ENCODE measurements at regions not wholly inside any gene's neighbourhood (a gene's known extent, or its start where the extent isn't known, plus 50 kb on each side); places are given as distances from the start of the nearest gene placed in this dataset.
A peak's percentile ranks its signal among the peaks of the same experiment; 100 is the strongest.
"Not testable (repeated sequence)": the region's sequence is repeated elsewhere in the genome, so short reads cannot be mapped to it uniquely, and the experiment has no call there.

- DNase-seq (ENCODE audit: low spot score) = not testable (repeated sequence)
Observed at GRCh38 chr2:128598260-128598659, 279.6 kb upstream of the HS6ST1 start.

DNA sequence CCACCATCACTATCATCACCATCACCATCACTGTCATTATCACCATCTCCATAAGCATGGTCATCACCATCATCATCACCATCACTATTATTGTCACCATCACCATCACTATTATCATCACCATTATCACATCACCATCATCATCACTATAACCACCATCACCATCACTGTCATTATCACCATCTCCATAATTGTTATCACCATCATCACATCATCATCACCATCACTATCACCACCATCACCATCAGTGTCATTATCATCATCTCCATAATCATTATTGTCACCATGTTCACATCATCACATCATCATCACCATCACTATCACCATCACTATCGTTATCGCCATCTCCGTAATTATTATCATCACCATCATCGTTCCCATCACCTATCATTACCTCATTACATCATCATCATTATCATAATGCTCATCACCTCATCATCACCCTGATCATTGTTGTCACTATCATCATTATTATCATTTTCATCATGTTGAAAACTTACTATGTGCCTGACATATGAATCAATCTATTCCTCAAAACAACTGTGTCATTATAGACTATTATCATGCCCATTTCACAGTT is 280.3 kb upstream of the HS6ST1 start:
- no peak for DNase-seq (ENCODE audit: low spot score)

DNA sequence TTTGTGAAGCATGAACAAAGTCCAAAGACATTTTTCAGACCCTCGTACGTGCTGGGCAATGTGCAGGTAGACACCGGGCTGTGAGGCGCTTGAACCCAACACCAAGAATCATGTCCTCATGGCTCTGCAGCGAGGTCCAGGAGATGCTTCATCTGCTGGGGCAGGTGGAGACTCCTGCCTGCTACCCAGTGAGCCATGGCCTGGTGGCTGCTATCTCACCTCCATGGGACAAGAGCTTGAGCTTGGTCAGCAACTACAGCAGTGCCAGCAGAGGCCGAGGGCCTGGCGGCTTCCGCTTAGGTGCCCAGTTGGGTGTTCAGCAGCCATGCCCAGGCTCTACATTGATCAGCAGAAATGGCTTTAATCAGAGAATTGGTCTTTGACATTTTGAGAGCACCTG is 281.0 kb upstream of the HS6ST1 start:
- no peak for DNase-seq (ENCODE audit: low spot score)

DNA sequence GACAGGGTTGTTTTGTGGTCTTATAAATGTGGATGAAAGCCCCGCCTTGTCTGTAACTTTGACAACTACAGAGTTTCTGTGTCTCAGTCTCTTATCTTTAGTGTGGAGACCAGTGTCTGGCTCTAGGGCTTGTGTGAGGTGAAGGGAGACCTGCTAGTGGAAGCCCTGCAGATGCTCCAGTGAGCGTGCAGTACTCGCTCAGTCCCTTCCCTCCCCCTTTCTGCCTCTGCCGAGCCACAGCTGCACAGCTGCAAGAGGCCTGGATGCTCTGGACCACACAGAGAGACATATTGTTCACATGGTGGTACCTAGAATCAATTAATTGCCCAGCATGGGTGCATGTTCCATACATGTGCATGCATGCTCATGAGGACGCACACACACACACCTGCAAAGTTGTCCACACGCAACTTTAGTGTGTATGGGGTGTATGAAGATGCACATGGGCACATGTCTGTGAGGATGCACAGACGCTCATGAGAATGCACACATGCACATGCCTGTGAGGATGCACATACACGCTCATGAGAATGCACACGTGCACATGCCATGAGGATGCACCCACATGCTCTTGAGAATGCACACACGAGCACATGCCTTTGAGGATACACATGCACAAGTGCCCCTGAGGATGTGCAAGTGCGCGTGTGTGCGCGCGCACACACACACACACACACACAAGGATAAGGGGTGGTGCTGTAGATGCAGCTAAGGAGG is 282.1 kb upstream of the HS6ST1 start:
- no peak for DNase-seq (ENCODE audit: low spot score)

DNA sequence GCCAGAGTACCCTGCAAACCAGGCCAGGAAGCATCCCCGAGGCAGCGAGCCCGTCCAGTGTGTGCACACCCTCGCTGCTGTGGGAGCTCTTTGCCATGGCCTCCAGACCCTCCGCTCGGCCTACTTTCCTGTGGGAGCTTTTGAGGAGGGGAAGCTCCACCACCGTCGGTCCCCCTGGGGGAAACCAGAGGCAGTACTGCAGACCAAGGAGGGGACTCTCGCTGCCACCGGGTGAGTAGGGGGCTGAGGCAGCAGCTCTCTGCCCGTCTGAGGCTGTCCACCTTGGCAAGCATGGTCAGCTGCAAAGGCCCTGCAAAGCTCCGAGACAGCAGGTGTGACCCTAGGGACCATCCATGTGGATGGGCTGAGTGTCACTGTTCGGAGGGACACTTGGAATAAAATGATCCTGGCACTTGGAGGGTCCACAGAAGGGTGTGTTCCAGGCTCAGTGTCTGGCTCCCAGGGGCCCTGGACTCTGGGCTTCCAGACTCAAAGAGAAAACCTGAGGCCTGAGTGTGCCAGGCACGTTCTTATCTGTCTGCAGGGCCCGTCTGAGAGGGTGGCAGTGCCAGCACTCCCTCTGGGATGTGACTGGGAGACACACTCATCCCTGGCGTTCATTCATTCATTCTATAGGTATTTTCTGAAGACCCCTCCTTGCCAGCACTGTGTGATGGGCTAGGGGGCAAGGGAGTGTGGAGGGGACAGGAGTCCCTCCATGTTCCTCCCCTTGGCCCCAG is 282.8 kb upstream of the HS6ST1 start:
- no peak for DNase-seq (ENCODE audit: low spot score)

DNA sequence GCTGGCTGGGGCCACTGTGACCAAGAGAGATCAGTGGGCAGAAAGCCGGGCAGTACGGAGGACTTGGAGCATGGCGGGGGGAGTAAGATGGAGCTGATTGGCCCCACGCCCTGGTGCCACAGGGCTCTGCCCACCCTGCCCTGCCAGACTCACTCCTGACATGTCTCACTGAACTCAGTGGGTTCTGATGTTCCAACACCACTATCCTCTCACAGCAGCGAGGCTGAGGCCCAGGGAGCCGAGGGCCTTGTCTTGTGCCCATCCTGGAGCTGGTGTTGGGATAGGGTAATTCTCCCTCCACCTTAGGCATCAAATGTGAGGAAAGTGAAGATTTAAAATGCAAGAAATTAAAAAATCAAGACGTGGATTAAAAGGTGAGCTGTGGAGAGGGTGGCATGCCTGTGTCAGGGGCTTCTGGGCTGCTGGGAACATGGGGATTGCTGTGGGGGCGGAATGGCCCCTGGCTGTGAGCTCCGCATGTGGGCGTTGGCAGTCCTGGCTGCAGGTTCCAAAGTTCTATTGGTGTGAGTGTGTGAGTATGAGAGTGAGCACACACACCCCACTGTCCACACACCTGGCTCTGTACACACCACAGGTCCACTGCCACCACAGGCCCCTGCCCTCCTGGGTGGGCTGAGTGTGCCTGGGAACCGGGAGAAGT is 283.5 kb upstream of the HS6ST1 start:
- no peak for DNase-seq (ENCODE audit: low spot score)

DNA sequence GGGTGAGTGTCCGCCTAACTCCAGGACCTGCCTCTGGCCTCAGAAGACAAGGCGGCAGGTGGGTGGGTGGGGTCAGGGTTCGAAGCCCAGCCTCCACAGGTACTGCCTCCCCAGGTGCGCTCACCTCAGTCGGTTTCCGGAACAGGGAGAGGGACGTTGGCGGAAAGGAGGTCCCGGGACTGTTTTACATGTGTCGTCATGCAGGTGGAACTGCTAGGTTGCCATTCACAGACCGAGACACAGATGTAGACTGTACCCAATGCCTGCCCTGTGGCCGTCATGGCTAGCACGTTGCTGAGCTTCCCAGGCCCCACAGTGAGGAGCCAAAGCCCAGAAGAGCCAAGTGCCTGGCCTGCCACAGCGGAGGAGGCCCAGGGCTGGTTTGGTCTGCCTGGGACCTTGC is 284.0 kb upstream of the HS6ST1 start:
- DNase-seq (ENCODE audit: low spot score) = no peak

- no peak for DNase-seq (ENCODE audit: low spot score)
Observed at GRCh38 chr2:128603411-128603924, 284.8 kb upstream of the HS6ST1 start.

GRCh38 chr2:128604045-128604444 is 285.4 kb upstream of the HS6ST1 start:
- DNase-seq (ENCODE audit: low spot score) = no peak

- not testable (repeated sequence) for DNase-seq (ENCODE audit: low spot score)
Observed at GRCh38 chr2:128604581-128604980, 285.9 kb upstream of the HS6ST1 start.

DNA sequence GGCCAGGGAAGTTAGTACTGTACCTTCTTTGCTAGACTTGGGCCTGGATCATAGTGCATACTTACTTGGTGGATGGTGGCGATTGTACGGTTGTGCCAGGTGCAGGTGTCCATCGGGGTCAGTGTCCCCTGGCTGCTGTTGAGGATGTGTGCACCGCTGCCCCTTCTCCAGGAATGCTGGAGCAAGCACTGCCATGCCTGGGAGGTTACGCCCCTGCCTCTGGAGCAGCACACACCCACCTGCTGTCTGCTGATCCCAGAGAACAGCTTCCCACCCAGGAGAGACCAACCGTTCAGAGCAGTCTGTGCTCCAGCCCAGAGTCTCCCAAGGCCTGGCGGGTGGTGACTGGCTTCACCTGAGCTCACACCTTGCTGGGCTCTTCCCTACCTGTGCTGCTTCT is 286.8 kb upstream of the HS6ST1 start:
- no peak for DNase-seq (ENCODE audit: low spot score)

- DNase-seq (ENCODE audit: low spot score) = no peak
Observed at GRCh38 chr2:128605931-128606330, 287.3 kb upstream of the HS6ST1 start.

- DNase-seq (ENCODE audit: low spot score) = no peak
Observed at GRCh38 chr2:128606837-128607236, 288.2 kb upstream of the HS6ST1 start.

DNA sequence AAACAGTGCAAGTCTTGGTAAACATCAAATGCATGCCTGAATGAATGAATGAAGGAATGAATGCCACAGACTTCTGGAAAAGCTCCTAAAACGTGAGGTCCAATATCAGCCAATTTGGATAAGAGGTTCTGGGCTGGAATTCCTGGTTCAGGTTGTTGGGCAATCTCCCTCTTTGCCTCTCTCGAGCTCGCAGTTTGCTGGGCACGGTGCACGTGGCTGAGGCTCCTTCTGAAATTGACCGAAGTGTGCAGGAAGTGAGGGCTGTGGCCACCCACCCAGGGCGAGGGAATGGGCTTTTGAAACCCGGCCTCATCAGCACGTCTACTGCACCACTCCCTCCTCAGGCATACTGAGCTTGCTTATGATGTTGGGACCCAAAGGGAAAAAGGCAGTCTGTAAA is 288.8 kb upstream of the HS6ST1 start:
- no peak for DNase-seq (ENCODE audit: low spot score)

DNA sequence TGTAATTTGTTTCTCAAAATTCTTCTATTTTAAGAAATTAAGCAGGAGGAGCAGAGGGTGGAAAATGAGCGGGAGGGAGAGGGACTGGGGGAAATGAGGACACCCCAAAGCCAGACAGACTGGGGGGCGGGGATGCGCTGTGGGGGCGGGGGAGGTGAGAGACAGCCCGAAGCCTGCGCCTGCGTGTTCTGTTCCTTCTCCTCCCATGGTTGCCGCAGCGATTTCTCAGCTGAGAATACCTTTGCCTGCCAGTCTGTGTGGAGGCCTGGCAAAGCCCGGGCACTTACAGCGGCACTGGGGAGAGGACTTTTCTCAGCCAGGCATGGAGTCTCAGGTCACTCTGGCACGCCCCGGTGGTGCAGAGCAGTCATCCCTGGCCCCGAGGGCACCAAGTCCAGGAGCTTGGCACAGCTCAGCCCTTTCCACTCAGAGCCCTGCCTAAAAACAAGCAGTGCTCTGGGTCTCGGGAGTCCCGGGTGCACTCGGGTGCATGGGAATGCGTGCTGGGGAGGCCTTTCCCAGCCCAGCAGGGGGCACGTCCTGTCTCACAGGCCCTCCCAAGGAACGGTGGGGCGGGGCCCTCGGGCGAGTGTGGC is 289.3 kb upstream of the HS6ST1 start:
- DNase-seq (ENCODE audit: low spot score) = peak; percentile 47

- no peak for DNase-seq (ENCODE audit: low spot score)
Observed at GRCh38 chr2:128608921-128609880, 290.5 kb upstream of the HS6ST1 start.

GRCh38 chr2:128610496-128610895 is 291.8 kb upstream of the HS6ST1 start:
- DNase-seq (ENCODE audit: low spot score) = no peak

DNA sequence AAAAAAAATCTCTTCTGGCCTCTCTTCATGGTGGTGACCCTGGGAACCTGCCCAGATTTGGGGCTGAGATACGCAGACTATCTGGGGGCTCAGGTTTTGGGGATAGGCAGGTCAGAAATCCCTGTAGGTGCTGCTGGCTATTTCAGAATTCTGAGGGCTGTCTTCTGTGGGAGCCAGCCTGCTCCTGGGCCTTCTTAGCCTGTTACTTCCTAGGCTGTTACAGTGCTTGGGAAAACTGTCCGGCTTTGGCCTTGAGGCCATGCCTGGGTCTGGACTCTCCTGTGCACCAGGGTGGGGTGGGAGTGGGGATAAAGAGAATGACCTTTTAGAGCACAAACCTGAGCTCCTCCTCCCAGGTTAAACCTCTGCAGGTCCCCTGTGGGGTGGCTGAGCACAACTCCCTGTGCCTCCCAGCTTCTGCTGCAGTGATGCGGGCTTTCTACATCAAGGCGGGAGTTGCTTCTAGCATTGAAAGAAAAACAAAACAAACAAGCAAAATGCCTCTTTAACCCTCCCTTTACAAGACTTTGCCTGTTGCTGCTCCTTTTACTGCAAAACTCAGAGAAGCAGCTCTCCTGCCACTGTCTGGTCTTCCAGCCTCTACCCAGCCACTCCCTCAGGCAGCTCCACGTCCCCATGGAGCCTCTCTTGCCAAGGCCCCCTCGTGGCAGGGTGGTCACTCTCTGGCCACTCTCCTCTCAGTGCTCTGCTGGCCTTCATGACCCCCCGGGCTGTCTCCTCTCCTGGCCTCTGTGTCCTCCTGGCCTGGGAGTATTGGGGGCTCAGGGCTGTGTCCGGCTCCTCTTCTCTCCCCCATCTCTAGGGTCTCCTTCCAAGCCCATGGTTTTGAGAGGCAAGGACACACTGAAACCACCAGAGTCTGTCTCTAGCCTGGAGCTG is 293.0 kb upstream of the HS6ST1 start:
- no peak for DNase-seq (ENCODE audit: low spot score)

- no peak for DNase-seq (ENCODE audit: low spot score)
Observed at GRCh38 chr2:128612628-128613027, 294.0 kb upstream of the HS6ST1 start.

GRCh38 chr2:128613351-128613750 is 294.7 kb upstream of the HS6ST1 start:
- DNase-seq (ENCODE audit: low spot score) = no peak
